ENCODE measurements at regions not wholly inside any gene's neighbourhood (a gene's known extent, or its start where the extent isn't known, plus 50 kb on each side); places are given as distances from the start of the nearest gene placed in this dataset.
"Not testable (repeated sequence)": the region's sequence is repeated elsewhere in the genome, so short reads cannot be mapped to it uniquely, and the experiment has no call there.

DNA sequence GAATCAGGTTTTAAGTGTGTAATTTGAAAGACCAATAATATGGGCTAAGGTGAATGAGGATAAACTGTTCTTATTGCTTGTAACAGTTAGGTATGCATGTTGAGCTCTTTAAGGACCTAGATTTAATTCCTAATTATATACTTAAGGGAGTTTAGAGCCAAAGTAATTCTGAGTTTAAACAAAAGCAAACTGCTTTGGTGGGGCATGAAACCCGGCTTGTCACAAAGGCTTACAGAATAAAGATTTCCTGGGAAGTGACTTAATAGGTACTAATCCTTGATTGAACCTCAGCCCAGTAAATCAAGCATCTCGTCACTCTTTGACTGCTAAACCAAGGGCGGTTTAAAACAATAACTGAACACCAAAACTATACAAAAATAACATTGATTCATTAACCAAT is 1324.2 kb downstream of the RPA4 start:
- no peak for DNase-seq
- H3K27ac ChIP-seq, result no peak overlapping the region
- WGBS, 5 donors, result 59 to 82% (median 73%) methylated on average over 3 of the region's 3 CpGs
- H3K27me3 ChIP-seq, result no peaks in the 10 kb centered on the region
- TF ChIP-seq EP300 (IDR thresholded peaks at IDR 0.05), result no peak
- no peak for TF ChIP-seq POLR2A (IDR thresholded peaks at IDR 0.05)
- TF ChIP-seq, protein P1, sequence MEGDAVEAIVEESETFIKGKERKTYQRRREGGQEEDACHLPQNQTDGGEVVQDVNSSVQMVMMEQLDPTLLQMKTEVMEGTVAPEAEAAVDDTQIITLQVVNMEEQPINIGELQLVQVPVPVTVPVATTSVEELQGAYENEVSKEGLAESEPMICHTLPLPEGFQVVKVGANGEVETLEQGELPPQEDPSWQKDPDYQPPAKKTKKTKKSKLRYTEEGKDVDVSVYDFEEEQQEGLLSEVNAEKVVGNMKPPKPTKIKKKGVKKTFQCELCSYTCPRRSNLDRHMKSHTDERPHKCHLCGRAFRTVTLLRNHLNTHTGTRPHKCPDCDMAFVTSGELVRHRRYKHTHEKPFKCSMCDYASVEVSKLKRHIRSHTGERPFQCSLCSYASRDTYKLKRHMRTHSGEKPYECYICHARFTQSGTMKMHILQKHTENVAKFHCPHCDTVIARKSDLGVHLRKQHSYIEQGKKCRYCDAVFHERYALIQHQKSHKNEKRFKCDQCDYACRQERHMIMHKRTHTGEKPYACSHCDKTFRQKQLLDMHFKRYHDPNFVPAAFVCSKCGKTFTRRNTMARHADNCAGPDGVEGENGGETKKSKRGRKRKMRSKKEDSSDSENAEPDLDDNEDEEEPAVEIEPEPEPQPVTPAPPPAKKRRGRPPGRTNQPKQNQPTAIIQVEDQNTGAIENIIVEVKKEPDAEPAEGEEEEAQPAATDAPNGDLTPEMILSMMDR (IDR thresholded peaks at IDR 0.05), result no peak
- no peak for TF ChIP-seq POLR2AphosphoS5 (IDR thresholded peaks at IDR 0.05)
- intact Hi-C loops (cut with DNase I; ENCODE audit: low total_unique reads), result no loop called here
- H3K9me3 ChIP-seq, result no peaks in the 10 kb centered on the region
- no peaks in the 10 kb centered on the region for H3K4me1 ChIP-seq
- H3K36me3 ChIP-seq, result no peaks in the 10 kb centered on the region
- no peak overlapping the region for H3K4me3 ChIP-seq

DNA sequence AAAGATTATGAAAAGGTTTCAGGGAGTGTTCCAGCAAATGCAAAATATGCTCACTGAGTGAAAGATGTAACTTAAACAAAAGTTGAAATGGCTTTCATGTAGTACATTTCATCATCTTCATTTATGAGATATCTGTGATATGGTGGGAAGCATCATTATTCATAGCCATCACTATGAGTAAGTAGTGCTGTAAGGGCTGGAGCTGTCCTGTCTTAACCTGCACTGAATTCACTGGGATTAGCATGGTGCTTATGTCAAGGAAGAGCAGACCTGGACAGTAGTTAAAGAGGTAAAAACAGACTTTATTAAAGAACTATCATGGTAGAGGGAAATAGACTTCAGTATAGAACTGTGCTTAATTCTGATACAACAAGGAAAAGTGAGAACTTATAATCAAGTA is 1347.3 kb downstream of the RPA4 start:
- H3K4me1 ChIP-seq, result no peaks in the 10 kb centered on the region
- no peaks in the 10 kb centered on the region for H3K27me3 ChIP-seq
- DNase-seq, result no peak
- no peaks in the 10 kb centered on the region for H3K36me3 ChIP-seq
- intact Hi-C loops (cut with DNase I; ENCODE audit: low total_unique reads), result no loop called here
- no peak overlapping the region for H3K27ac ChIP-seq
- peaks cover 0 to 7% (median 2%) of the 10 kb centered on the region in 4 donors for H3K9me3 ChIP-seq
- TF ChIP-seq, protein P1 (IDR thresholded peaks at IDR 0.05), result no peak
- TF ChIP-seq POLR2A (IDR thresholded peaks at IDR 0.05) (no peak), EP300 (IDR thresholded peaks at IDR 0.05) (no peak), POLR2AphosphoS5 (IDR thresholded peaks at IDR 0.05) (no peak)
- no peak overlapping the region for H3K4me3 ChIP-seq

DNA sequence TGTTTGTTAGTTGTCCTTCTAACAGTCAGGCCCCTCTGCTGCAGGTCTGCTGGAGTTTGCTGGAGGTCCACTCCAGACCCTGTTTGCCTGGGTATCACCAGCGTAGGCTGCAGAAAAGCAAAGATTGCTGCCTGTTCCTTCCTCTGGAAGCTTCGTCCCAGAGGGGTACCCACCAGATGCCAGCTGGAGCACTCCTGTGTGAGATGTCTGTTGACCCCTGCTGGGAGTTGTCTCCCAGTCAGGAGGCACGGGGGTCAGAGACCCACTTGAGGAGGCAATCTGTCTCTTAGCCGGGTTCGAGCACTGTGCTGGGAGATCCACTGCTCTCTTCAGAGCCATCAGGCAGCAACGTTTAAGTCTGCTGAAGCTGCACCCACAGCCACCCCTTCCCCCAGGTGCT is 1356.4 kb downstream of the RPA4 start:
- H3K4me1 ChIP-seq; H3K4me3 ChIP-seq; H3K27me3 ChIP-seq; H3K27ac ChIP-seq; intact Hi-C loops (cut with DNase I; ENCODE audit: low total_unique reads); H3K9me3 ChIP-seq; DNase-seq; H3K36me3 ChIP-seq: not testable (repeated sequence)
- 69 to 90% (median 81%) methylated on average over 3 to 6 of the region's 6 CpGs for WGBS, 5 donors

DNA sequence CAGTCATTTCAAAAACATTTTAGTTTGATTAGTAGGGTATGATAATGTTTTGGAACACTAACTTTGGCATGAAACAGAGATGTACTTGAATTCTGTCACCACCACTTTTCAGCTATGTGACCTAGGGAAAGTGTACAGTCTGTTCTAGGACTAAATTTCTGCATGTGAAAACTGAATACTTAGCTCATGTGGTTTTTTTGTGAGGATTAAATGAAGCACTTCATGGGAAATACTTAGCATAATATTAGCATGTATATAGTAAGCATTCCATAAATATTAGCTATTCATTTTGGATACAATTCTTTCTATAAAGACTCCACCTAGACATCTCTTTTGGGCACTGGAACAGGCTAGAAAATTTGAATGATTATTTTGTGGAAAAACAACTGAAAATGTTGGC is 1379.4 kb downstream of the RPA4 start:
- no peaks in the 10 kb centered on the region for H3K36me3 ChIP-seq
- intact Hi-C loops (cut with DNase I; ENCODE audit: low total_unique reads), result no loop called here
- TF ChIP-seq POLR2A (IDR thresholded peaks at IDR 0.05), result no peak
- no peak for TF ChIP-seq POLR2AphosphoS5 (IDR thresholded peaks at IDR 0.05)
- TF ChIP-seq EP300 (IDR thresholded peaks at IDR 0.05), result no peak
- TF ChIP-seq, protein P1 (IDR thresholded peaks at IDR 0.05), result no peak

DNA sequence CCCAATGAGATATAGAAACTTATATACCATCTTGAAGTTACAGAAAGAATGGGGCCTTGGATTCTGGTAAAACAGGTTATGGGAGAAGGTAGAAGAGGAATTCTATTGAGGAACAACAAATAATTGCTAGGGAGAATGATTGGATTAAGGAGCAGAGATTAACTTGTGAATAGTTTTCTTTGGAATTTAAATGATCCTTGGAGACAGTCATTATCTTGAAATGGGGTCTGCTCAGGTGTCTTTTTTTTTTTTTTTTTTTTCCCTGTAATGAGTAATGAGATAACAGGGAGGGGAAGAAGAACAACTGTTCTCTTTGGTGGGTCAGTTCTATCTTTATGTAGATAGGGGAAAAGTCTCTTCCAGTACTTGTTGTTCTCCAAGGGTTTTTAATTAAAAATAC is 1406.0 kb downstream of the RPA4 start:
- intact Hi-C loops (cut with DNase I; ENCODE audit: low total_unique reads), result no loop called here
- H3K27me3 ChIP-seq, result peaks cover 0 to 3% (median 0%) of the 10 kb centered on the region in 3 donors
- no peak overlapping the region for H3K4me3 ChIP-seq
- H3K9me3 ChIP-seq, result no peaks in the 10 kb centered on the region
- no peak for DNase-seq
- H3K36me3 ChIP-seq, result no peaks in the 10 kb centered on the region
- no peak overlapping the region for H3K27ac ChIP-seq
- TF ChIP-seq EP300 (IDR thresholded peaks at IDR 0.05) (no peak), POLR2A (IDR thresholded peaks at IDR 0.05) (no peak), POLR2AphosphoS5 (IDR thresholded peaks at IDR 0.05) (no peak)
- TF ChIP-seq, protein P1 (IDR thresholded peaks at IDR 0.05), result no peak
- no peaks in the 10 kb centered on the region for H3K4me1 ChIP-seq

More for the DNA sequence above, 1379.4 kb downstream of the RPA4 start:
- Histone ChIP-seq H3K4me3 (no peak overlapping the region), H3K27me3 (no peaks in the 10 kb centered on the region), H3K4me1 (no peaks in the 10 kb centered on the region), H3K27ac (no peak overlapping the region), H3K9me3 (no peaks in the 10 kb centered on the region)
- DNase-seq, result no peak
